Activated CD8-positive, alpha-beta T cell treated with anti-CD3 and anti-CD28 coated beads, Interleukin-2, amount 10 ng/mL, durations not matched to agents 7 days and 5 days (primary cell): ENCODE measurements at regions not wholly inside any gene's neighbourhood (a gene's known extent, or its start where the extent isn't known, plus 50 kb on each side); places are given as distances from the start of the nearest gene placed in this dataset.
"Not testable (repeated sequence)": the region's sequence is repeated elsewhere in the genome, so short reads cannot be mapped to it uniquely, and the experiment has no call there.

Experiments
- ATAC-seq: fragments of 150-1000 bp; cut with Tn5 transposase; one replicate; pipeline ENCODE4 v1.10.0; 2021; ENCODE audit warnings: moderate library complexity
- CTCF ChIA-PET: fragments of 350-600 bp; sonication (Branson Sonifier 250); formaldehyde crosslinking; loops from one replicate; lab custom pipeline; 2021; ENCODE audit warnings: antibody characterized with exemption; lab: Charles Lee
- POLR2A ChIA-PET: fragments of 350-600 bp; sonication (Branson Sonifier 250); formaldehyde crosslinking; loops from one replicate; lab custom pipeline; 2021; ENCODE audit warnings: antibody characterized with exemption; lab: Charles Lee
- DNase-seq: peaks from one replicate; pipeline ENCODE4 v3.0.0-alpha.2; 2020
- H3K27ac Mint-ChIP-seq: one replicate; pipeline ENCODE4 v1.8.0; 2021; ENCODE audit warnings: mild to moderate bottlenecking, mixed read lengths
- H3K27me3 Mint-ChIP-seq: one replicate; pipeline ENCODE4 v1.8.0; 2021; ENCODE audit warnings: low read depth, mixed read lengths
- H3K36me3 Mint-ChIP-seq: one replicate; pipeline ENCODE4 v1.8.0; 2021; ENCODE audit warnings: low read depth, mixed read lengths
- H3K4me1 Mint-ChIP-seq: one replicate; pipeline ENCODE4 v1.8.0; 2021; ENCODE audit warnings: low read depth, mixed read lengths
- H3K4me3 Mint-ChIP-seq: one replicate; pipeline ENCODE4 v1.8.0; 2021; ENCODE audit warnings: mild to moderate bottlenecking, mixed read lengths
- H3K9me3 Mint-ChIP-seq: one replicate; pipeline ENCODE4 v1.8.0; 2022; ENCODE audit warnings: mixed read lengths; ENCODE audit not compliant: insufficient read depth

DNA sequence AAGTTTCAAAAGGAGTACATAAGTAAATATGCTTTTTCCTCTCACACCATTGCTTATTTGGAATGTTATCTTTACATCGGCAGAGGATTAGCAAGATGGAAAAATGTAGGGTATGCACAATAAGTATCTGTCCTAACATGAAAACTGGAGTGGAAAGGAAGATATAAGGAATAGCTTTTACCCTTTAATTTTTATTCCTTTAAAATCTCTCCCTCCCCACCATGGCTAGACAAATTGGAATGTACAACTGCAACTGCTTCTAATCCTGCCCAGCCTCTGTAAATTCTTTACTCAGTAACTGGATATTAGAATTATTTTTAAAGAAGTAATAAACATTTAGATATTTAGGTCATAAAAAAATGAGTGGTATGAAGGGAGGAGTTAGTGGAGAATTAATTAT, 171.5 kb downstream of the PCDH18 start:
- Mint-ChIP-seq H3K27me3 (no peaks in the 10 kb centered on the region), H3K9me3 (no peaks in the 10 kb centered on the region), H3K4me3 (no peak overlapping the region), H3K36me3 (no peaks in the 10 kb centered on the region), H3K4me1 (no peaks in the 10 kb centered on the region), H3K27ac (no peak overlapping the region)
- ChIA-PET POLR2A (no interaction called here), CTCF (no interaction called here)
- ATAC-seq (no peak), DNase-seq (no peak)

GRCh38 chr4:137359691-137360315, 172.5 kb downstream of the PCDH18 start:
- POLR2A ChIA-PET: no interaction called here
- no peaks in the 10 kb centered on the region for H3K27me3 Mint-ChIP-seq
- no peak overlapping the region for H3K4me3 Mint-ChIP-seq
- CTCF ChIA-PET: no interaction called here
- no peak overlapping the region for H3K27ac Mint-ChIP-seq
- no peak for DNase-seq
- no peaks in the 10 kb centered on the region for H3K9me3 Mint-ChIP-seq
- H3K4me1 Mint-ChIP-seq: no peaks in the 10 kb centered on the region
- ATAC-seq: no peak
- H3K36me3 Mint-ChIP-seq: no peaks in the 10 kb centered on the region

DNA sequence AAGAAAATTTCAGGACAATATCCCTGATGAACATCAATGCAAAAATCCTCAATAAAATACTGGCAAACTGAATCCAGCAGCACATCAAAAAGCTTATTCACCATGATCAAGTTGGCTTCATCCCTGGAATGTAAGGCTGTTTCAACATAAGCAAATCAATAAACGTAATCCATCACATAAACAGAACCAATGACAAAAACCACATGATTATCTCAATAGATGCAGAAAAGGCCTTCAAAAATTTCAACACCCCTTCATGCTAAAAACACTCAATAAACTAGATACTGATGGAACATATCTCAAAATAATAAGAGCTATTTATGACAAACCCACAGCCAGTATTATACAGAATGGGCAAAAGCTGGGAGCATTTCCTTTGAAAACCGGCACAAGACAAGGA, 177.7 kb downstream of the PCDH18 start:
- H3K27ac Mint-ChIP-seq, DNase-seq, ATAC-seq, H3K4me1 Mint-ChIP-seq, H3K4me3 Mint-ChIP-seq, H3K36me3 Mint-ChIP-seq, POLR2A ChIA-PET, CTCF ChIA-PET, H3K27me3 Mint-ChIP-seq: not testable (repeated sequence)
- H3K9me3 Mint-ChIP-seq: peaks cover 11% of the 10 kb centered on the region

DNA sequence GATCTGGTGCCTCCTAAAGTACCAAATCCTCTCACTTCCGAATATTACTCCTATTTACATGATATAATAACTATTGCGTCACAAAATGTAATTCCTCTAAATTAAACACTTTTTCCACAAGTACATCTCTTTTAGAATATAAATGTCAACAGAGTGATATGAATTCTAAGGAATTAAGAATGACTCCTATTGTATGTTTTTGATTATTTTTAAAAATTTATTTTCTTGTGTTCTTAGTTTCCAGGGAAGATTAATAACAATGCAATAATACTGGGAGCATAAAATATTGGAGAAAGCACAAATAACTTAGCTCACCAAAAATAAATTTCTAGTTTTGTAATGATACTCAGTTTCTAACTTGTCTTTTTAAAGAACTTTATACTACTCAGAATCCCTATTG, 184.9 kb downstream of the PCDH18 start:
- CTCF ChIA-PET: no interaction called here
- Mint-ChIP-seq H3K36me3 (no peaks in the 10 kb centered on the region), H3K4me1 (no peaks in the 10 kb centered on the region), H3K27ac (no peak overlapping the region), H3K4me3 (no peak overlapping the region), H3K27me3 (no peaks in the 10 kb centered on the region), H3K9me3 (peaks cover 11% of the 10 kb centered on the region)
- POLR2A ChIA-PET: no interaction called here
- ATAC-seq (no peak), DNase-seq (no peak)

GRCh38 chr4:137345597-137345996, 186.7 kb downstream of the PCDH18 start:
- CTCF ChIA-PET: no interaction called here
- Mint-ChIP-seq H3K27me3 (no peaks in the 10 kb centered on the region), H3K36me3 (no peaks in the 10 kb centered on the region), H3K4me3 (no peak overlapping the region), H3K4me1 (no peaks in the 10 kb centered on the region), H3K27ac (no peak overlapping the region), H3K9me3 (peaks cover 4% of the 10 kb centered on the region)
- no peak for DNase-seq
- POLR2A ChIA-PET: no interaction called here
- ATAC-seq: no peak

DNA sequence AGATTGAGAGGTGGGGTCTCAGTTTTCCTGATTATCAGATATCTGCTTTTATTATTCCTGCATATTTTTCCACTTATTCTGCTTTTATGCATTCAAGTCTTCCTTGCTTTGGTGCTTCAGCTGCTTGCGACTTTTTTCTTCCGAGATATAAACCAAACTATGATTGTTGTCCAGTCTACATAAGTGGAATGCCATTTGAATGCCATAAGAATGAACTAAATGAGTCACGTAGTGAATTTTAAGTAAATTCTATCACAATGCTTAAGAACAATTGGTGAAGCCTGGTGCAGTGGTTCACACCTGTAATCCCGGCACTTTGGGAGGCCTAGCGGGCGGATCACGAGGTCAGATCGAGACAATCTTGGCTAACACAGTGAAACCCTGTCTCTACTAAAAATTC, 189.1 kb downstream of the PCDH18 start:
- no peak overlapping the region for H3K27ac Mint-ChIP-seq
- no peak for ATAC-seq
- H3K27me3 Mint-ChIP-seq: no peaks in the 10 kb centered on the region

DNA sequence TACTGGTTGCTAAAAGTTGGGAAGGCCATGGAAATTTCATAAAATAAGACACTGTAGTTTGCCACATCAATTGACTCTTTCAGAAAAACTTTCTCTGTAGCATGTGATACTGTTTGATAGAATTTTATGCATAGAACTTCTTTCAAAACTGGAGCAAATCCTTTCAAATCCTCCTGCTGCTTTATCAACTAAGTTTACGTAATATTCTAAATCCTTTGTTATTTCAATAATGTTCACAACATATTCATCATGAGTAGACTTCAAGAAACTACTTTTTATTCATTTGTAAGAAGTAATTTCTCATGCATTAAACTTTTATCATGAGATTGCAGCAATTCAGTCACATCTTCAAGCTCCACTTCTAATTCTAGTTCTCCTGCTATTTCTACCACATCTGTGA, 199.3 kb downstream of the PCDH18 start:
- no peaks in the 10 kb centered on the region for H3K4me1 Mint-ChIP-seq
- H3K9me3 Mint-ChIP-seq: peaks cover 5% of the 10 kb centered on the region
- no peak overlapping the region for H3K27ac Mint-ChIP-seq
- DNase-seq (no peak), ATAC-seq (no peak)
- H3K27me3 Mint-ChIP-seq: no peaks in the 10 kb centered on the region
- ChIA-PET POLR2A (no interaction called here), CTCF (no interaction called here)
- no peaks in the 10 kb centered on the region for H3K36me3 Mint-ChIP-seq
- no peak overlapping the region for H3K4me3 Mint-ChIP-seq

More for the DNA sequence above, 189.1 kb downstream of the PCDH18 start:
- POLR2A ChIA-PET: no interaction called here
- Mint-ChIP-seq H3K36me3 (no peaks in the 10 kb centered on the region), H3K4me1 (no peaks in the 10 kb centered on the region), H3K9me3 (no peaks in the 10 kb centered on the region), H3K4me3 (no peak overlapping the region)
- CTCF ChIA-PET: no interaction called here
- no peak for DNase-seq

- ChIA-PET CTCF (no interaction called here), POLR2A (no interaction called here)
- no peak overlapping the region for H3K4me3 Mint-ChIP-seq
- H3K36me3 Mint-ChIP-seq: no peaks in the 10 kb centered on the region
- no peaks in the 10 kb centered on the region for H3K4me1 Mint-ChIP-seq
- ATAC-seq (no peak), DNase-seq (no peak)
- H3K9me3 Mint-ChIP-seq: no peaks in the 10 kb centered on the region
- no peak overlapping the region for H3K27ac Mint-ChIP-seq
- no peaks in the 10 kb centered on the region for H3K27me3 Mint-ChIP-seq
Measured at GRCh38 chr4:137312257-137312656, 220.0 kb downstream of the PCDH18 start.

DNA sequence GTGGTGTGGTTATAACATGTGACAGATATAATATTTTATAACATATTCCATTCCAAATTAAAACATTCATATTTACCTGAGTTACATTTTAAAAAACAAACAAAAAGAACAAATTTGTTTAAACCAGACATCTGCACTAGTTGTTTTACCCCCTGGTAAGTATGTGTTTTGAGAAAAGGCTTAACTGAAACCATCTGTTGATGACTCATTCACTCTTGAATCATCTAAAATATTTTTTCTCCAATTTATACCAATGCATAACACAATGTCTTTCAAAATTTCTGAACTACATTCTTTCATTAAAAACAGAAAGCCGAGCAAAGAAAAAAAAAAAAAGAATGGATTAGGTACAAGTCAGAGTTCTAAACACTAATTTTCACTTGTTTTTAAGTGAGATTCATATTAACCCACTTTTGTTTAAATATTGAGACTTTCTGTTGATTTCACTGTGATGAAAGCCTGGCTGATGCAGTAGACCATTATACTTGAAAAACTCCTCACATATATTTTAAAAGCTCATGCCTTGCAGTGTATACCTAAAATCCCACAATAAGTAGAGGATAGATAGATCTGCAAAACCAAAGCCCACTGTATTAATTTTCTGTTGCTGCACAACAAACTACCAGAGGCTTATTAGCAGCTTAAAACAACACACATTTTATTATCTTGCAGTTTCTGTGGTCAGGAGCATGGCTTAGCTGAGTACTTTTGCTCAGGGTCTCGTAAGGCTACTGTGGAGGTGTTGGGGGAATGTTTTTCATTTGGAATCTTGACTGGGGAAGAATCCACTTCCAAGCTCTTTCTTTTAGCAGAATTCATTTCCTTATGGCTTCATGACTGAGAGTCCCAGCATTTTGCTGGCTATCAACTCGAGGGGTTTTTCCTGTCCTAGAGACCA, 221.5 kb downstream of the PCDH18 start:
- Mint-ChIP-seq H3K4me1 (no peaks in the 10 kb centered on the region), H3K27me3 (no peaks in the 10 kb centered on the region), H3K27ac (no peak overlapping the region), H3K4me3 (no peak overlapping the region), H3K9me3 (no peaks in the 10 kb centered on the region), H3K36me3 (no peaks in the 10 kb centered on the region)
- ChIA-PET CTCF (no interaction called here), POLR2A (no interaction called here)
- DNase-seq (no peak), ATAC-seq (no peak)

- no peak overlapping the region for H3K4me3 Mint-ChIP-seq
Measured at GRCh38 chr4:137310166-137310565, 222.1 kb downstream of the PCDH18 start.

DNA sequence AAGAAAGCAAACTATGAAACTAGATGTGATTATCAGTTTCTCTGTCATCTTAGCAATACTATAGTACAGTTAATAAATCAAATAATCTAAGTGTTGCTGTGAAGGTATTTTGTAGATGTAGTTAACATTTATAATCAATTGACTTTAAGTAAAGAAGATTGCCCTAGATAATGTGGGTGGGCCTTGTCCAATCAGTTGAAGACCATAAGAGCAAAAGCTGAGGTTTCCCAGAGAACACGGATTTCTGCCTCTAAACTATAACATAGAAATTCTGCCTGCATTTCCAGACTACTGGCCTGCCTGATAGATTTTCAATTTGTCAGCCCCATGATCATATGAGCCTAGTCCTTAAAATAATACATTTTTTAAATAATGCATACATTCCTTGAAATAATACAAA, 222.9 kb downstream of the PCDH18 start:
- Mint-ChIP-seq H3K27ac (no peak overlapping the region), H3K36me3 (no peaks in the 10 kb centered on the region), H3K27me3 (no peaks in the 10 kb centered on the region), H3K9me3 (no peaks in the 10 kb centered on the region), H3K4me1 (no peaks in the 10 kb centered on the region), H3K4me3 (no peak overlapping the region)
- DNase-seq (no peak), ATAC-seq (no peak)
- POLR2A ChIA-PET: no interaction called here
- CTCF ChIA-PET: no interaction called here

More at GRCh38 chr4:137310166-137310565, 222.1 kb downstream of the PCDH18 start:
- H3K27me3 Mint-ChIP-seq: no peaks in the 10 kb centered on the region
- ATAC-seq (no peak), DNase-seq (no peak)
- no peaks in the 10 kb centered on the region for H3K36me3 Mint-ChIP-seq
- no peaks in the 10 kb centered on the region for H3K9me3 Mint-ChIP-seq
- no peaks in the 10 kb centered on the region for H3K4me1 Mint-ChIP-seq
- CTCF ChIA-PET: no interaction called here
- POLR2A ChIA-PET: no interaction called here
- no peak overlapping the region for H3K27ac Mint-ChIP-seq

GRCh38 chr4:137307806-137308205, 224.5 kb downstream of the PCDH18 start:
- ChIA-PET POLR2A (no interaction called here), CTCF (no interaction called here)
- no peaks in the 10 kb centered on the region for H3K36me3 Mint-ChIP-seq
- no peak overlapping the region for H3K27ac Mint-ChIP-seq
- H3K9me3 Mint-ChIP-seq: peaks cover 8% of the 10 kb centered on the region
- H3K4me1 Mint-ChIP-seq: no peaks in the 10 kb centered on the region
- no peak overlapping the region for H3K4me3 Mint-ChIP-seq
- ATAC-seq (no peak), DNase-seq (no peak)
- no peaks in the 10 kb centered on the region for H3K27me3 Mint-ChIP-seq
